Activated CD8-positive, alpha-beta memory T cell treated with anti-CD3 and anti-CD28 coated beads, Interleukin-2, amount 50 U/mL, for 24 hours (primary cell): ENCODE measurements at regions not wholly inside any gene's neighbourhood (a gene's known extent, or its start where the extent isn't known, plus 50 kb on each side); places are given as distances from the start of the nearest gene placed in this dataset.

ENCODE experiments used
- DNase-seq: peaks from one replicate; pipeline ENCODE4 v3.0.0-alpha.2; 2020; ENCODE audit errors: extremely low read depth

DNA sequence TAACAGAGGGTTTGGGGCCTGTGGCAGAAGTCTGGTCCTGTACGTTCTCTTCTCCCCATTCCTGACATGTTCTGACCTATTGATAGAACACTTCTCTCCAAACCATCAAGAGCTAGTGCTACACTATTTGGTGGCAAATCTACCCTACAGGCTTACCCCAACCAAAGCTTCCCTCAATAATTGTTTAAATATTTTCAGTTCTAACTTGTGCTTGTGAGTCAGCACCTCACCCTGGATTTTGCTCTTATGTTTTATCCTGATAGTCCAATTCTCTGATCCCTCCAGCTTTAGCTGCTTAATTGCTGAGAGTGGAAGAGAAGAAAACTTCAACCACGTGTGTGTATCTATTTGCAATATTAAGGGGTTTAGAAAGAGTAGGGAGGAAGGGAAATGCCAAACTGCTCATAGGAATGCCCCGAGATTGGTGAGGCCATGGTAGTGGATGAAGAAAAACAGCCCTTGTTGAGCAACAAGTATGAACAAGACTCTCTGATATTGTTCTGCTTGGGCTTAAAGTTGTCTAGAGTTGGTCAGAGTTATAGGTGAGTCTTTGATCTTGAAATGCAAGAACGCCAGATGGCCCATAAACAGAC, 67.8 kb upstream of the PARD3B start:
- no peak for DNase-seq

DNA sequence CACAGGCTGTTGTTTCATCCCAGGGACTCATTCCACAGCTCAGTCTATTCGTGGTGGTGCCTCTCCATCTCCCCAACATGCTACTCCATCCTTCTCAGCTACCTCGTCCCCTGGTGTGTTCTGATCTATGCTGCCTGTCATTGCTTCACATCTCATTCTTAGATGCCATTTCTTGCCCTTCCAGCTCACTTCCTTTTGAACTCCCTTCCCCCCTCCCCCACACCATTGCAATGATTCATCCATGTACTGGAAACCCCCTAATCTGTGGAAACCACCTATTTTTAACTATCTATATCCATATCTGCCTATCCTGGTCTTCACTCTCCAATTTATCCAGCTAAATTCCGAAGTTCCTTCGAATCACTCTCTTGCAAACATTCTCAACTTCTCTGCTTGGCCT, 65.7 kb upstream of the PARD3B start:
- DNase-seq, result no peak

DNA sequence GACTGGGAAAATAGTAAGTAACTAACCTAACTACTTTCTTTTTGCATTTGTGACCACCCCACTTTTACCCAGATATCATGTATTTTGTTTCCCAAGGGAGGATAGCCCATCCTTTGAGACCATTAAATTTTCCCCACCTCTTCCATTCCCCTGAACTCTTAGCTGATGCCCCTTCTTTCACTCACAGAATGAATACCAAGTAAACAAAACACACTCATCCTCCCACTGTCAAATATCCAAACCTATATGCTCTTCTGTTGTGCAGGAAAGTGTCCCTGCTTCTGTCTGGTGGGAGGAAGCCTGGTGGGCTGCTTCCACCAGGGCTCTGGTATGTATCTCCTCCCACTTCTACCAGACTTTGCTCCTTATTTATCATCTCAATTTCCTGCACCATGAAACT, 64.6 kb upstream of the PARD3B start:
- no peak for DNase-seq

DNA sequence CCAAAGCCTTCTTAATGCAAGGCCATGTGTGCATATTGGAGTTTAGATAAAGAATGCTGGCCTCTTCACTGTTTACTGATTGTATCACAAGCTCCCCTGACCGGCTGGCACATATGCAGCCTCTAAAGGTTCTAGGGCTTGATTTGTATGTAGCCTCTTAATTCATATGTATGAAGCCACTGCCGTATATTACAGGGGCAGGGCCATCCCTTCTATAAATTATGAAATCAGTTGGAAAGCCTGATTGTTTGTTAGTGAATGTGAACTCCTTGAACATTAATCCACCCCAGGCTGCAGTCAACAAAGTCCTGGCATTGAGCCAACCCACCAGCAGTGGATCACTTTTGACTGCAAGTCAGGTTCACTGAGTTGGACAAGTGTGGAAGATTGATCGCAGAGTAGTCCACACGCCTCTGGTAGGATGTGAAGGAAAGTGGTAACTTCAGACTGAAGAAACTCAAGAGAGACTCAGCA, 61.6 kb upstream of the PARD3B start:
- no peak for DNase-seq

DNA sequence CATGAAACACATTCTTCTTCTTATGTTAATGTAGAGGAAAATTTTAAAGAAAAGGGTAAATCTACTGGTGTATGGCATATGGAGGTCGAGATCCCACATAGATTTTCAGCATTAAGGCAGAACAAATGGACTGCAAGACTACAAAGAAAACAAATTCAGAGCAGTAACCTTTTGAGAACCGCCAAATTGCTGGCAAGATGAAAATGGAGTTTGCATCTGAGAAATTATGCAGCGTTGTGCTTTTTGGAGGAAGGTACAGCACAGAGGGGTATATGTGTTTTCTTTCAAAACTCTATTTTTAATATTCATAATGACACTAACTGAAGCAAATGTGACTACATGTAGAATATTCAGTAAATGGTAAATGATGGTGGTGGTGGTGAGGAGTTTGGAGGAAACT, 59.0 kb upstream of the PARD3B start:
- DNase-seq, result no peak

DNA sequence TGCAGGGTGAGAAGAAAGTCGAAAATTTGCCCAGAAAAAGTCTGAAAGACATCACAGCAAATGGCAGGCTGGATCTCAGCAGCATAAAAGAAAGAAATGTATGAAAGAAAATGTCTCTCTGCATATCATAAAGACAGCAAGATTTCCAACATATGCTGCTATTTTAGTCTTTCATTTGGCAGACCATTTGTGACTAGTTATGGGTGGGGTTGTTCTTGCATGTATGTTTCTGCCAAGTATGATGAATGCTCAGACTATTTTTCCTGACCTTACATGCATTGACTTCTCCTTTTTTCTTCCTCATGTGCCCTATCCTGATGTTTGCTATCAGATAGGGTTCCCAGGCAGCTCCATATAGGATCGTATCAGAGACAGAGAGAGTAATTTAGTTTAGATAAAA, 58.5 kb upstream of the PARD3B start:
- DNase-seq, result no peak

DNA sequence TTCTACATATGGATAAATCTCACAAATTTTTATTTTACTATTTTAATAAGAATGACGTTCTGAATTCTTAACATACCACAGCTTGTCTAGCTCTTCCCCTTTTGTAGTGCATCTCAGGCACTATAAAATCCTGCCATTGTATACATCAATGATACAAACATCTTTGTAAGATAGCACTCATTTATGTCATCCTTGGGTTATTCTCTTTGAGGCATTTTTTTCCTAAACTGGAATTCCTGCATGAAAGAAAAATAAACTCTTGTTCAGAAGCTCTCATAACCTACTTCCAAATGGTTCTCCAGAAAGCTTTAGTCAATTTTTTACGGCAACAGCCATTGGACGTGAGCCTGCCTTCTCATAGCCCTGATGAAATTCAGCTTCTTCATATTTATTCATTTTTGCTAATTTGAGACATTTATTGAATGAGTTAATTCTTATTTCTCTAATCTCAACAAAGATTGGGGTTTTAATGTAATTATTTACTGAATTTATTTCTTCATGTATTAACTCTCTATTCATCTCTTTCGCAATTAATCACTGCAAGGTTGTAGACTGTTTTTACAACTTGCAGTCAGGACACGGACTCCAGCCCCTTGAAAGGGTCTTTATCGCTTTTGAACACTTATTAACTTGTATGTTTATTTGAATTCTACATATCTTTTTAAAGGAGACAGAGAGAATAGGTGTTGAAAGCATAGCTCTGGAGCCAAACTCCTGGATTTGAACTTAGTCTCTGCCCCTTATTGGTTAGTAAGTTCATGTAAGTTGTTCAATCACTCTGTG, 57.6 kb upstream of the PARD3B start:
- no peak for DNase-seq

DNA sequence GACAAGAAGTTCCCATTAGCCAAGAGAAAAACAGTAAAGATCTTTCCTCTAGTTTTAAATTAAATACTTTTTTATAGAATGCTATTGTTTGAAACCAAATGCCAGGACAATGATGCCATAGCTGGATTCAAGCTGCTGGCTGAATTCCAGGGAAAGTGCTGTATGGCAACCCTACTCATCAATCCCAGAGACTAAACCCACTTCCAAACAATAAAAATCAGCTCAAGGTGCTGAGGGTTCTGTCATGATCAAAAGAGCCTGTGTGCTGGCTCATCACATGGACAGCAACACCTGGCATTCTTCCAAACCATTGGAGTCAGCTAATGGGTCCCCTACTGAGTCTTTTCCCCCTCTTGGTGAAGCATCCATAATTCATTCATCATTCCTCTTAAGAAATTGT, 53.7 kb upstream of the PARD3B start:
- no peak for DNase-seq

DNA sequence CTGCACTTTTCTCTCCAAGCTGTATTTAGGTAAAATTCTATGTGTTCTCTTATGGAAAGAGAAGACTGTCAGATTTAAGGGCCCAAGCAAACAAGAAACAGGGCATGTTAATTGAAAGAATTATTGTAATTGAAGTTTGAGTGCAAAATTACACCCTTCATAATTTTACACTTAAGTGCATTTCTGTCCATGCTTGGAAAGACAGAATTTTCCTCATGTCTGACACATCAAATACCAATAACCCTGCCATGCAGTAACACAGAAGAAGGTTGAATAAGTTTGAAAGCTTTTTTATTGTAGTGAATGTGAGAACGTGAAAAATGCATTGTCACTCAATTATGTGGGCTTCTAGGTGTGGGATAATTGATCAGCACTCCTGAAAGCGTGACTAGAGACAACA, 52.9 kb upstream of the PARD3B start:
- DNase-seq, result no peak

DNA sequence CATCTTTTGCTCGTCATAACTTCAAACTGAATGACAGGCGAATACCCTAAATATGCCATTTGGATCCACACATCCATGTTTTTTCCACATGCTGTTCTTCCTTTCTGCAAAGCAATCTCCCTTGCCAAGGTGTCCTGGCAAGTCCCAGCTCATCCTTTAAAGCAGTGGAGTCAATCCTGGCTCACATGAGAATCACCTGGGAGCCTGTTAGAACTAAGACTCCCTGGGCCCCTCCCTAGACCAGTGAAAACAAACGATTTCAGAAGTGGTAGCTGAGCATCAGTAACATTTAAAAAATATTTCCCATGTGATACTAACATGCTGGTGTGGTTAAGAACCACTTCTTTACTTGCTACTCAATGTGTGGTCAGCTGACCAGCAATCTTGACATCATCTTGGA, 50.6 kb upstream of the PARD3B start:
- DNase-seq, result no peak

DNA sequence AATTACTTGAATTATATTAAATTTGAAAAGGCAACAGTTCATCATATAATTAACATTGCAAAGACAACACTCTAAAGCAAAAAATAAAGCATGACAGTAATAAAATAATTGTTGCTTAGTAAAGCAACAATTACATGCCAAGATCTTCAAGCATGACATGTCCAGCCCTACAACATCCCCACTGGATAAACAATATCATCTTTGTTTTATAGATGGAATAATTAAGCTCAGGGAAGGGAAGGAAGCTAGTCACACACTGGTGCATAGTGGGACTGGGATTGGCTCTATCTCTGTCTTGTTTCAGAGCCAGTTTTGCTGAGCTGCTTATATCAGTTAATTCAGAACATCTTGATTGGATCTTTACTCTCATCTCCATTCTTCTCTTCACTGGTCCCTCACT, 49.9 kb upstream of the PARD3B start:
- no peak for DNase-seq
